ENCODE measurements at regions not wholly inside any gene's neighbourhood (a gene's known extent, or its start where the extent isn't known, plus 50 kb on each side); places are given as distances from the start of the nearest gene placed in this dataset.
"Not testable (repeated sequence)": the region's sequence is repeated elsewhere in the genome, so short reads cannot be mapped to it uniquely, and the experiment has no call there.

- peaks cover 7% of the 10 kb centered on the region for H3K9me3 Mint-ChIP-seq
- no peak for TF ChIP-seq CTCF (IDR thresholded peaks at IDR 0.05; ENCODE audit: unreplicated experiment in 3 of 3)
- H3K36me3 Mint-ChIP-seq (ENCODE audit: low read depth) = no peaks in the 10 kb centered on the region
- peaks cover 4% of the 10 kb centered on the region for H3K27me3 Mint-ChIP-seq (ENCODE audit: low read depth)
- H3K4me1 Mint-ChIP-seq = no peaks in the 10 kb centered on the region
- H3K27ac Mint-ChIP-seq = no peak overlapping the region
- no peak overlapping the region for H3K4me3 Mint-ChIP-seq
Measured at GRCh38 chr4:164621886-164622521, 131.9 kb upstream of the SMIM31 start.

- H3K4me1 Mint-ChIP-seq = no peaks in the 10 kb centered on the region
- H3K27me3 Mint-ChIP-seq (ENCODE audit: low read depth) = peaks cover 4% of the 10 kb centered on the region
- no peak overlapping the region for H3K4me3 Mint-ChIP-seq
- H3K27ac Mint-ChIP-seq = no peak overlapping the region
- peaks cover 11% of the 10 kb centered on the region for H3K9me3 Mint-ChIP-seq
- no peaks in the 10 kb centered on the region for H3K36me3 Mint-ChIP-seq (ENCODE audit: low read depth)
- TF ChIP-seq CTCF (IDR thresholded peaks at IDR 0.05; ENCODE audit: unreplicated experiment in 3 of 3) = no peak
Measured at GRCh38 chr4:164623099-164623498, 130.8 kb upstream of the SMIM31 start.

- Mint-ChIP-seq H3K27ac (no peak overlapping the region), H3K9me3 (peaks cover 3% of the 10 kb centered on the region), H3K36me3 (ENCODE audit: low read depth) (no peaks in the 10 kb centered on the region), H3K4me1 (no peaks in the 10 kb centered on the region), H3K27me3 (ENCODE audit: low read depth) (no peaks in the 10 kb centered on the region), H3K4me3 (no peak overlapping the region)
- no peak for TF ChIP-seq CTCF (IDR thresholded peaks at IDR 0.05; ENCODE audit: unreplicated experiment in 3 of 3)
Measured at GRCh38 chr4:164639001-164639400, 114.9 kb upstream of the SMIM31 start.

GRCh38 chr4:164648151-164648848 lies 105.6 kb upstream of the SMIM31 start:
- Mint-ChIP-seq H3K9me3 (no peaks in the 10 kb centered on the region), H3K36me3 (ENCODE audit: low read depth) (no peaks in the 10 kb centered on the region), H3K27me3 (ENCODE audit: low read depth) (no peaks in the 10 kb centered on the region), H3K4me3 (no peak overlapping the region), H3K27ac (no peak overlapping the region), H3K4me1 (no peaks in the 10 kb centered on the region)
- no peak for TF ChIP-seq CTCF (IDR thresholded peaks at IDR 0.05; ENCODE audit: unreplicated experiment in 3 of 3)

GRCh38 chr4:164648849-164649212 lies 105.1 kb upstream of the SMIM31 start:
- no peaks in the 10 kb centered on the region for H3K27me3 Mint-ChIP-seq (ENCODE audit: low read depth)
- no peak overlapping the region for H3K4me3 Mint-ChIP-seq
- no peak for TF ChIP-seq CTCF (IDR thresholded peaks at IDR 0.05; ENCODE audit: unreplicated experiment in 3 of 3)
- H3K36me3 Mint-ChIP-seq (ENCODE audit: low read depth) = no peaks in the 10 kb centered on the region
- no peaks in the 10 kb centered on the region for H3K4me1 Mint-ChIP-seq
- no peaks in the 10 kb centered on the region for H3K9me3 Mint-ChIP-seq
- no peak overlapping the region for H3K27ac Mint-ChIP-seq

- H3K4me3 Mint-ChIP-seq = no peak overlapping the region
- no peaks in the 10 kb centered on the region for H3K4me1 Mint-ChIP-seq
- H3K27ac Mint-ChIP-seq = no peak overlapping the region
- no peaks in the 10 kb centered on the region for H3K27me3 Mint-ChIP-seq (ENCODE audit: low read depth)
- peaks cover 18% of the 10 kb centered on the region for H3K9me3 Mint-ChIP-seq
- TF ChIP-seq CTCF (IDR thresholded peaks at IDR 0.05; ENCODE audit: unreplicated experiment in 3 of 3) = no peak
- H3K36me3 Mint-ChIP-seq (ENCODE audit: low read depth) = no peaks in the 10 kb centered on the region
Measured at GRCh38 chr4:164659765-164660164, 94.2 kb upstream of the SMIM31 start.

- not testable (repeated sequence) for H3K4me1 Mint-ChIP-seq; H3K27ac Mint-ChIP-seq; H3K4me3 Mint-ChIP-seq; H3K9me3 Mint-ChIP-seq; H3K36me3 Mint-ChIP-seq (ENCODE audit: low read depth); H3K27me3 Mint-ChIP-seq (ENCODE audit: low read depth)
Measured at GRCh38 chr4:164676152-164676551, 77.8 kb upstream of the SMIM31 start.

Data from nephron (organoid).